Uterus (tissue), 3 donors: ENCODE measurements at regions not wholly inside any gene's neighbourhood (a gene's known extent, or its start where the extent isn't known, plus 50 kb on each side); places are given as distances from the start of the nearest gene placed in this dataset.

Experiments used
- DNase-seq, 2 donors: peaks; one replicate each; pipeline ENCODE4 v3.0.0-alpha.2; 2019 to 2020
- H3K27ac ChIP-seq, 2 donors: fragments of 200-600 bp; sonication (generic); 1 replicate in 1 of 2; 2 replicates in 1 of 2; pipeline ENCODE4 v1.5.1; 2016 to 2018
- H3K27me3 ChIP-seq, 2 donors: fragments of 200-600 bp; sonication (generic); one replicate each; pipeline ENCODE4 v1.5.1; 2018 to 2019; ENCODE audit warnings: control low read depth in 1 of 2
- H3K36me3 ChIP-seq, 2 donors: fragments of 200-600 bp; sonication (generic); one replicate each; pipeline ENCODE4 v1.5.1; 2019; ENCODE audit warnings: control low read depth in 1 of 2
- H3K4me1 ChIP-seq, 2 donors: fragments of 200-600 bp; sonication (generic); one replicate each; pipeline ENCODE4 v1.5.1; 2018 to 2019; ENCODE audit warnings: control low read depth in 1 of 2
- H3K4me3 ChIP-seq, 2 donors: fragments of 200-600 bp; sonication (generic); 1 replicate in 1 of 2; 2 replicates in 1 of 2; pipeline ENCODE4 v1.5.1; 2018 to 2019; ENCODE audit warnings: mild to moderate bottlenecking in 1 of 2
- H3K9me3 ChIP-seq, 2 donors: fragments of 200-600 bp; sonication (generic); one replicate each; pipeline ENCODE4 v1.5.1; 2019; ENCODE audit warnings: control low read depth in 1 of 2
- POLR2A ChIP-seq, 2 donors: fragments of 450-650 bp; IDR thresholded peaks; one replicate each; pipeline ENCODE4 v1.6.1; 2016; ENCODE audit warnings: antibody characterized with exemption in 2 of 2, mild to moderate bottlenecking in 1 of 2, moderate library complexity in 1 of 2
- intact Hi-C: fragments of 100-400 bp; cut with DNase I; formaldehyde crosslinking; loops from one replicate; pipeline ENCODE4 v1.15.1; 2023; ENCODE audit warnings: low total_unique reads
- TF ChIP-seq, protein P1 (sequence below), 4 experiments: fragments of 200-600 bp in 2 of 4; fragments of 450-650 bp in 2 of 4; sonication (generic) in 2 of 4; IDR thresholded peaks; one replicate each; pipeline ENCODE4 v1.5.1; 2016 to 2019; ENCODE audit warnings: antibody characterized with exemption in 4 of 4, mild to moderate bottlenecking in 2 of 4, moderate library complexity in 1 of 4
- donor health status: DM: yes; HTN: yes; CAD: no.

DNA sequence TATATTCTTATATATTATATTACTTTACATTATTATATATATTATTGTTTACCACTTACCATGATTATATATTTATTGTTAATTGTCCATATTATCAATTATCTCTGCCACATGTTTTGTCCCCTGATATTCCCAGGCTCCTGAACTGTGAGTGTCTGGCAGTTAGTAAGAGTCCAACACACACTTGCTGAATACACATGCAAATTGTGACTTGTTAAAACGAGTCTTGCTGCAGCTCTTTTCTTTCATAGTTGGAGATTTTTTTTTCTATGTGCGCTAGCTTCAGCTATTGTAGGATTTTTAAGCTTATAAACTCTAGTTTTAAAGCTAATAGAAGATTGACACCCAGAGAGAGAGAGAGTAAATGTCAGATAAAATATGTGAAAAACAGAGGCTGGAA, 207.8 kb upstream of the FAM3C start:
- no peak overlapping the region for H3K4me3 ChIP-seq
- peaks cover 0 to 4% of the 10 kb centered on the region in 2 donors for H3K4me1 ChIP-seq
- no peak for DNase-seq
- no peaks in the 10 kb centered on the region for H3K9me3 ChIP-seq
- H3K27ac ChIP-seq = no peak overlapping the region
- no peak for TF ChIP-seq POLR2A (IDR thresholded peaks at IDR 0.05)
- TF ChIP-seq, protein P1, sequence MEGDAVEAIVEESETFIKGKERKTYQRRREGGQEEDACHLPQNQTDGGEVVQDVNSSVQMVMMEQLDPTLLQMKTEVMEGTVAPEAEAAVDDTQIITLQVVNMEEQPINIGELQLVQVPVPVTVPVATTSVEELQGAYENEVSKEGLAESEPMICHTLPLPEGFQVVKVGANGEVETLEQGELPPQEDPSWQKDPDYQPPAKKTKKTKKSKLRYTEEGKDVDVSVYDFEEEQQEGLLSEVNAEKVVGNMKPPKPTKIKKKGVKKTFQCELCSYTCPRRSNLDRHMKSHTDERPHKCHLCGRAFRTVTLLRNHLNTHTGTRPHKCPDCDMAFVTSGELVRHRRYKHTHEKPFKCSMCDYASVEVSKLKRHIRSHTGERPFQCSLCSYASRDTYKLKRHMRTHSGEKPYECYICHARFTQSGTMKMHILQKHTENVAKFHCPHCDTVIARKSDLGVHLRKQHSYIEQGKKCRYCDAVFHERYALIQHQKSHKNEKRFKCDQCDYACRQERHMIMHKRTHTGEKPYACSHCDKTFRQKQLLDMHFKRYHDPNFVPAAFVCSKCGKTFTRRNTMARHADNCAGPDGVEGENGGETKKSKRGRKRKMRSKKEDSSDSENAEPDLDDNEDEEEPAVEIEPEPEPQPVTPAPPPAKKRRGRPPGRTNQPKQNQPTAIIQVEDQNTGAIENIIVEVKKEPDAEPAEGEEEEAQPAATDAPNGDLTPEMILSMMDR (IDR thresholded peaks at IDR 0.05) = no peak
- no peaks in the 10 kb centered on the region for H3K27me3 ChIP-seq
- intact Hi-C loops = no loop called here
- H3K36me3 ChIP-seq = no peaks in the 10 kb centered on the region

DNA sequence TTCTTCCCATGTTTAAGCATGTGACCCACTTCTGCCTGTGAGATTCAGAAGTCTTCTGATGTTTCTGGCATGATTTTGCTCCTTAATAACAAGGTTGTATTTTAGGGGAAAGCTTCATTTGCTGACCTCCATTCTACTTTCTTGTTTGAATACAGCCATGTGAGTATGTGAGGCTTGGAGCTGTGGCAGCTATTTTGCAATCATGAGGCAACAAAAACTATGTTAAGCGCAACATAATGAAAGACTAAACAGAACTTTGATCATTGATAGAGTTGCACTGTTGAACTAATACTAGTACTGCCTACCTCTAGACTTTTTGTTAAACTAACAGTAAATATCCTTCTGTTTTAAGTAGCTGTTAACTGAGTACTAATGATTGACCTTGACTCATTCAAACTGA, 203.8 kb upstream of the FAM3C start:
- H3K36me3 ChIP-seq = no peaks in the 10 kb centered on the region
- no peak for TF ChIP-seq POLR2A (IDR thresholded peaks at IDR 0.05)
- TF ChIP-seq, protein P1 (IDR thresholded peaks at IDR 0.05) = no peak
- no peaks in the 10 kb centered on the region for H3K9me3 ChIP-seq
- H3K27me3 ChIP-seq = no peaks in the 10 kb centered on the region
- DNase-seq = no peak
- H3K27ac ChIP-seq = no peak overlapping the region
- H3K4me3 ChIP-seq = no peak overlapping the region
- intact Hi-C loops = no loop called here
- H3K4me1 ChIP-seq = no peaks in the 10 kb centered on the region

DNA sequence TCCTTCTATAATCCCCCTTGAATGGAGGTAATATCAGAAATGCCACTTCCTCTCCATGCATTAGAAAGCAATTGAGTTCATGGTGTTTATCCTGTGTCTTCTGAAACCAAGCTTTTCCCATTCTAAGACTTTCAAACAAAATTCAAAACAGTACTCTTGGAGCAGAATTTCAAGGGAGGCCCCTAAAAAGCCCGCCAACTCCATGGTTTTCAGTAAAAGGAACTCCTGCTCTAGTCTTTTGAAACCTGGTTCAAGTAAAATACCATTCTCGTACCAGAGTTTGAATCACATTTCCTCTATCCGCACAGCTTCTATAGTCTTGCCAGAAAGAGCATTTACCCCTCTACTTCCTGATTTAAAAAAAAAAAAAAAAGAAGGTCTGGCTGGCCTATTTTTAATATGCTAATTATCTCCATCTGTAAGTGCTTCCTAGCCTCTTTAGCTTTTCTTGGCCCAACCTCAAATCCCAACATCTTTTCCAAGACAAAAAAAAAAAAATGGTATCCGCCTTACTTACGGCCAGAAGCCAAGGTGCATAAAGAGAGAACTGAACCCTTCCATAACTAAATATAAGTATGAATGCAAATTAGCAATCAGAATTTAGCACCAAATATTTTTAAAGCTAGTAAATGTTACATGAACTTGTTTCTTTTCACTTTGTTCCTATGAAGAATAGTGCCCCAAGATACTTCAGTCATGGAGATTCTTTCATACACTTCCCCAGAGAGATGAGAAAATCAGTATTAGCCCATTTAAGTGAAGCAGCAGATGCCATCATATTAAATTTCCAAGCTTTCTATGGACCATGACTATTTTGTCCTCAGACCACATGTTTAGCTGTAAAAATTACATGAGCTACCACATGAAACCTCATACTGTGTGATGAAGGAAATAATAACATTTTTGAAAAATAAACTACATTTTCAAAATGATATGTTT, 199.9 kb upstream of the FAM3C start:
- H3K27me3 ChIP-seq = no peaks in the 10 kb centered on the region
- no peaks in the 10 kb centered on the region for H3K9me3 ChIP-seq
- intact Hi-C loops = no loop called here
- no peak for TF ChIP-seq POLR2A (IDR thresholded peaks at IDR 0.05)
- TF ChIP-seq, protein P1 (IDR thresholded peaks at IDR 0.05) = no peak
- no peak overlapping the region for H3K27ac ChIP-seq
- H3K36me3 ChIP-seq = no peaks in the 10 kb centered on the region
- H3K4me3 ChIP-seq = no peak overlapping the region
- DNase-seq = no peak
- no peaks in the 10 kb centered on the region for H3K4me1 ChIP-seq

DNA sequence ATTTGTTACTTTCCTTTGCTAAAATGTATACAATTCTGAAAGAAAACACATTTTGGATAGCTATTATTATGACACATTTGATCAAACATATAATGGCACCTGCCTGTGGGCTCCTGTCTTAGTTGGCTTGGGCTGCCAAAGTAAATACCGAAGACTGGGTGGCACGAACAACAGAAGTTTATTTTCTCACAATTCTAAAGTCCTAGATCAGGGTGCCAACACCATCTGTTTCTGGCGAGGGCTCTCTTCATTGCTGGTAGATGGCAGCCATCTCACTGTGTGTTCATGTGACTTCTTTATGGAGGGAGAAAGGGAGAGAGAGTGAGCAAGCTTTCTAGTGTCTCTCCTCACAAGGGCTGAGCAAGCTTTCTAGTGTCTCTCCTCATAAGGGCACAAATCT, 195.8 kb upstream of the FAM3C start:
- H3K27ac ChIP-seq = no peak overlapping the region
- DNase-seq = no peak
- no peak overlapping the region for H3K4me3 ChIP-seq
- no peaks in the 10 kb centered on the region for H3K36me3 ChIP-seq
- TF ChIP-seq, protein P1 (IDR thresholded peaks at IDR 0.05) = no peak
- no peak for TF ChIP-seq POLR2A (IDR thresholded peaks at IDR 0.05)
- H3K9me3 ChIP-seq = no peaks in the 10 kb centered on the region
- no peaks in the 10 kb centered on the region for H3K27me3 ChIP-seq
- intact Hi-C loops = no loop called here
- no peaks in the 10 kb centered on the region for H3K4me1 ChIP-seq

DNA sequence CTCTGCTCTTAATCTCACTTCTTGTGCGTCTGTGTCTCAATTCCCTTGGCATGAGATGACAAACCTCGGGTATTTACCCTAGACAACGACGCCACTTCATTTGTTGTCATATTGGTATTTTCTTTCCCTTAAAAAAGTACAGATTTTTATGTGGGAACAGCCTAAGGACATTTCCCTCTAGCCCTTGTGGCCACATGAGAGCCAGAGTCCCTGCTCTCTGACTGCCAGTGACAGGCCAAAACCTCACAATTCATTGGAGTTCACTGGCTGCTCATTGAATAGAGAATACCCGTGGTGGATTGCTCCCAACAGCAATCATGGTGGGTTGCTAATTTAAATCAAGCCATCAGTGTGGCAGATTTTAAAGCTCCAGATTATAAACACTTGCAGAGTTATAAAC, 191.3 kb upstream of the FAM3C start:
- Histone ChIP-seq H3K27me3 (no peaks in the 10 kb centered on the region), H3K9me3 (no peaks in the 10 kb centered on the region), H3K4me3 (no peak overlapping the region), H3K27ac (no peak overlapping the region), H3K36me3 (no peaks in the 10 kb centered on the region), H3K4me1 (no peaks in the 10 kb centered on the region)
- TF ChIP-seq, protein P1 (IDR thresholded peaks at IDR 0.05) = no peak
- no peak for TF ChIP-seq POLR2A (IDR thresholded peaks at IDR 0.05)
- DNase-seq = no peak
- intact Hi-C loops = no loop called here
